K562 (cell line): ENCODE measurements at regions not wholly inside any gene's neighbourhood (a gene's known extent, or its start where the extent isn't known, plus 50 kb on each side); places are given as distances from the start of the nearest gene placed in this dataset.
A peak's percentile ranks its signal among the peaks of the same experiment; 100 is the strongest.

ENCODE experiments used
- ATAC-seq: fragments of 200-7000 bp; cut with Tn5 transposase; 3 replicates; pipeline ENCODE4 v1.9.1; 2020; ENCODE audit warnings: moderate library complexity
- BruUV-seq: library from RNA; stranded (reverse); fragments of 400-500 nt; replicated peaks from 2 replicates; lab custom pipeline; 2021; lab: Mats Ljungman, UMichigan
- CTCF ChIA-PET: fragments of 300-600 bp; formaldehyde crosslinking; extraction: SDS; loops from one replicate; lab custom pipeline; 2021; ENCODE audit warnings: low intra/inter-chr PET ratio; lab: Yijun Ruan, JAX
- POLR2A ChIA-PET: fragments of 300-600, 350-650 bp; sonication (Branson Sonifier 250); formaldehyde crosslinking; extraction: SDS; loops from one replicate; lab custom pipeline; 2021; ENCODE audit warnings: antibody characterized with exemption, inconsistent platforms; lab: Yijun Ruan, JAX
- DNase-seq, 4 experiments: peaks; one replicate each; pipeline versions ENCODE4 v3.0.0 to v3.0.0-alpha.2; 2011 to 2018; ENCODE audit warnings: low spot score in 3 of 4, mixed read lengths in 3 of 4; ENCODE audit errors: extremely low read depth in 1 of 4
- FAIRE-seq: peaks from 2 replicates; lab custom pipeline; 2011; peaks lifted over from hg19 to GRCh38; lab: Jason Lieb, UNC
- H2AFZ ChIP-seq: 2 replicates; pipeline ENCODE4 v1.6.0; 2011; ENCODE audit warnings: low read depth, low read length, control low read depth, inconsistent platforms
- H3K27ac ChIP-seq: fragments of 200-600 bp; 3 replicates; pipeline ENCODE4 v1.8.0; 2011; ENCODE audit warnings: low read depth, mild to moderate bottlenecking, control low read depth, inconsistent platforms, low read length, moderate library complexity, mixed read lengths; ENCODE audit errors: extremely low read depth
- H3K27me3 ChIP-seq, 2 experiments: fragments of 300-600 bp in 1 of 2; 2 replicates in 1 of 2; 3 replicates in 1 of 2; pipeline versions ENCODE4 v1.6.0 to v1.8.0; 2011; ENCODE audit warnings: inconsistent platforms in 2 of 2, low read length in 2 of 2, mild to moderate bottlenecking in 1 of 2, mixed read lengths in 1 of 2, moderate library complexity in 1 of 2; ENCODE audit not compliant: control insufficient read depth in 2 of 2, insufficient read depth in 2 of 2
- H3K36me3 ChIP-seq: fragments of 300-600 bp; 3 replicates; pipeline ENCODE4 v1.8.0; 2011; ENCODE audit warnings: mild to moderate bottlenecking, low read length, inconsistent platforms; ENCODE audit not compliant: control insufficient read depth, insufficient read depth
- H3K4me1 ChIP-seq, 2 experiments: fragments of 200-600 bp in 1 of 2; replicated peaks in 1 of 2; 2 replicates in 1 of 2; 3 replicates in 1 of 2; pipeline versions ENCODE4 v1.5.1 to v1.8.0; 2011; ENCODE audit warnings: inconsistent platforms in 2 of 2, low read length in 2 of 2, mild to moderate bottlenecking in 1 of 2, mixed read lengths in 1 of 2, moderate library complexity in 1 of 2; ENCODE audit not compliant: control insufficient read depth in 2 of 2, insufficient read depth in 2 of 2
- H3K4me2 ChIP-seq: 2 replicates; pipeline ENCODE4 v1.6.1; 2011; ENCODE audit warnings: low read length, control low read depth, inconsistent platforms, mixed read lengths; ENCODE audit not compliant: insufficient read depth
- H3K4me3 ChIP-seq: fragments of 200-600 bp; sonication (generic), shearing (Covaris generic); 2 replicates; pipeline ENCODE4 v1.5.1; 2016; ENCODE audit warnings: control low read depth, inconsistent platforms
- H3K79me2 ChIP-seq: fragments of 200-600 bp; 3 replicates; pipeline ENCODE4 v1.8.0; 2011; ENCODE audit warnings: low read length, inconsistent platforms; ENCODE audit not compliant: control insufficient read depth, insufficient read depth
- H3K9ac ChIP-seq, 2 experiments: 2 replicates each; pipeline versions ENCODE4 v1.6.0 to v1.6.1; 2011; ENCODE audit warnings: low read depth in 2 of 2, low read length in 2 of 2, control low read depth in 1 of 2, inconsistent platforms in 1 of 2, mild to moderate bottlenecking in 1 of 2, mixed read lengths in 1 of 2; ENCODE audit not compliant: insufficient read depth in 1 of 2
- H3K9me1 ChIP-seq: one replicate; pipeline ENCODE4 v1.6.0; 2011; ENCODE audit warnings: inconsistent platforms, mild to moderate bottlenecking, low read length, moderate library complexity; ENCODE audit not compliant: control insufficient read depth, insufficient read depth
- H3K9me3 ChIP-seq: replicated peaks from 2 replicates; pipeline ENCODE4 v1.5.1; 2011; ENCODE audit warnings: low read depth, low read length, inconsistent platforms; ENCODE audit not compliant: control insufficient read depth, insufficient read depth
- H4K20me1 ChIP-seq: replicated peaks from 2 replicates; pipeline ENCODE4 v1.6.1; 2011; ENCODE audit warnings: low read length, inconsistent platforms, mixed read lengths; ENCODE audit not compliant: control insufficient read depth, insufficient read depth
- ARID3A ChIP-seq: IDR thresholded peaks from 2 replicates; pipeline ENCODE4 v1.6.1; 2012; ENCODE audit warnings: low read depth, low read length, improper control_type of control experiment, borderline replicate concordance
- ATF7 ChIP-seq: fragments of 450-650 bp; IDR thresholded peaks from 2 replicates; pipeline ENCODE4 v1.7.1; 2014; ENCODE audit warnings: mild to moderate bottlenecking, moderate library complexity
- BCLAF1 ChIP-seq, 2 experiments: fragments of 450-650 bp in 1 of 2; IDR thresholded peaks; 2 replicates each; pipeline ENCODE4 v1.6.1; 2011 to 2017; ENCODE audit warnings: low read depth in 2 of 2, antibody characterized with exemption in 1 of 2, borderline replicate concordance in 1 of 2, low read length in 1 of 2, mild to moderate bottlenecking in 1 of 2, mixed read lengths in 1 of 2; ENCODE audit not compliant: control insufficient read depth in 1 of 2
- BRF2 ChIP-seq: IDR thresholded peaks from 3 replicates; pipeline ENCODE4 v1.6.1; 2011; ENCODE audit warnings: borderline replicate concordance, mild to moderate bottlenecking; ENCODE audit not compliant: insufficient read length, insufficient read depth
- EGR1 ChIP-seq: fragments of 450-650 bp; conservative IDR thresholded peaks from 2 replicates; pipeline ENCODE4 v1.6.1; 2017; ENCODE audit warnings: mild to moderate bottlenecking
- GATAD2A ChIP-seq: fragments of 450-650 bp; IDR thresholded peaks from 2 replicates; pipeline ENCODE4 v1.6.1; 2017
- HNRNPL ChIP-seq: fragments of 200-400 bp; formaldehyde crosslinking; IDR thresholded peaks from 2 replicates; pipeline ENCODE4 v1.6.1; 2017; ENCODE audit warnings: low read depth, mild to moderate bottlenecking, low read length
- MCM2 ChIP-seq: fragments of 450-650 bp; IDR thresholded peaks from 2 replicates; pipeline ENCODE4 v1.6.1; 2017; ENCODE audit warnings: low read depth, mild to moderate bottlenecking
- NEUROD1 ChIP-seq: fragments of 150-350 bp; IDR thresholded peaks from 2 replicates; pipeline ENCODE4 v1.6.1; 2014; ENCODE audit warnings: borderline replicate concordance, low read length, low read depth; ENCODE audit not compliant: partially characterized antibody
- NFIC ChIP-seq: fragments of 450-650 bp; IDR thresholded peaks from 2 replicates; pipeline ENCODE4 v1.6.1; 2017; ENCODE audit warnings: mild to moderate bottlenecking, inconsistent platforms
- SLC30A9 ChIP-seq: fragments of 250-450 bp; sonication (Bioruptor Pico); IDR thresholded peaks from 2 replicates; pipeline ENCODE4 v1.8.0; 2022; ENCODE audit warnings: mild to moderate bottlenecking, moderate library complexity
- SMAD2 ChIP-seq: fragments of 150-350 bp; IDR thresholded peaks from 2 replicates; pipeline ENCODE4 v1.6.1; 2014; ENCODE audit warnings: low read depth, mild to moderate bottlenecking, low read length
- SMARCA4 ChIP-seq: fragments of 450-650 bp; IDR thresholded peaks from 2 replicates; pipeline ENCODE4 v1.6.1; 2016
- TEAD4 ChIP-seq, 2 experiments: sonication (generic) in 1 of 2; formaldehyde crosslinking in 1 of 2; IDR thresholded peaks; 2 replicates each; pipeline versions ENCODE4 v1.6.1 to v1.8.0; 2012 to 2022; ENCODE audit warnings: borderline replicate concordance in 1 of 2, inconsistent platforms in 1 of 2, low read length in 1 of 2, mild to moderate bottlenecking in 1 of 2, missing genetic modification reagents in 1 of 2
- ZBTB1 ChIP-seq: sonication (generic); formaldehyde crosslinking; IDR thresholded peaks from 2 replicates; pipeline ENCODE4 v1.8.1; 2023; ENCODE audit warnings: missing genetic modification reagents, low read depth, mild to moderate bottlenecking, borderline replicate concordance
- ZBTB9 ChIP-seq: fragments of 450-650 bp; formaldehyde crosslinking; IDR thresholded peaks from 2 replicates; pipeline ENCODE4 v1.4.0; 2020; ENCODE audit warnings: mild to moderate bottlenecking, moderate library complexity
- WGBS: fragments of 100-300 bp; shearing (Covaris generic); methylation state at CpG from one replicate; pipeline ENCODE4 v1.1.6; 2016; ENCODE audit warnings: low coverage, mixed read lengths; ENCODE audit not compliant: insufficient coverage; ENCODE audit errors: missing lambda C conversion rate; 5-methylcytosine and 5-hydroxymethylcytosine counted together
- in situ Hi-C: fragments of 300-500 bp; cut with MboI; formaldehyde crosslinking; loops from 4 replicates; pipeline ENCODE4 v1.15.0; 2018; ENCODE audit warnings: inconsistent platforms, mixed read lengths
- intact Hi-C: fragments of 100-400 bp; cut with micrococcal nuclease; formaldehyde crosslinking; loops from 2 replicates; pipeline ENCODE4 v1.14.2; 2022

GRCh38 chr3:154749514-154749913, 319.5 kb upstream of the GPR149 start:
- H3K4me1 ChIP-seq: no peaks in the 10 kb centered on the region; a peak in 2 of 5 replicates
- no TSS peak for BruUV-seq
- DNase-seq (peak in 2 of 4 experiments; percentile 42 to 77), ATAC-seq (peak; percentile 85), FAIRE-seq (peak; percentile 15)
- H3K4me3 ChIP-seq: no peak overlapping the region
- in situ Hi-C loops (no loop called here), intact Hi-C loops (no loop called here)
- no peaks in the 10 kb centered on the region for H3K27me3 ChIP-seq
- no peaks in the 10 kb centered on the region for H3K9me3 ChIP-seq
- 3% methylated on average over 3 of the region's 3 CpGs for WGBS
- H3K9me1 ChIP-seq: no peaks in the 10 kb centered on the region
- H3K9ac ChIP-seq: no peak overlapping the region
- peak overlapping the region; percentile 43 for H2AFZ ChIP-seq
- POLR2A ChIA-PET: interaction anchor here (0.6 to 0.7 kb wide), 2 partner anchors 9 to 615 kb away, joined by 3 to 4 read pairs; no protein-coding TSS in a partner anchor
- no peaks in the 10 kb centered on the region for H3K36me3 ChIP-seq
- CTCF ChIA-PET: no interaction called here
- peak overlapping the region; percentile 29 for H3K4me2 ChIP-seq
- H3K27ac ChIP-seq: no peak overlapping the region; the same call in 2 of the 3 replicates
- H4K20me1 ChIP-seq: no peaks in the 10 kb centered on the region
- H3K79me2 ChIP-seq: no peaks in the 10 kb centered on the region
- TF ChIP-seq ARID3A (no peak), TEAD4 (IDR thresholded peaks at IDR 0.05; ENCODE audit: low read length) (peak; percentile 20; the same call in 1 of the 2 replicates), TEAD4 (CRISPR knock-in tag; IDR thresholded peaks at IDR 0.05; ENCODE audit: borderline replicate concordance) (no peak), GATAD2A (no peak), SMARCA4 (peak; percentile 21; the same call in 1 of the 2 replicates), SMAD2 (no peak), ATF7 (no peak), HNRNPL (no peak), NFIC (peak; percentile 18; the same call in 1 of the 2 replicates), MCM2 (no peak), SLC30A9 (CRISPR knock-in tag) (no peak), EGR1 (no peak), ZBTB1 (CRISPR knock-in tag) (no peak), ZBTB9 (CRISPR knock-in tag) (no peak), BRF2 (no peak), BCLAF1 (IDR thresholded peaks at IDR 0.05; ENCODE audit: borderline replicate concordance in 1 of 2, control insufficient read depth in 1 of 2, low read depth in 2 of 2, low read length in 1 of 2) (no peak), NEUROD1 (no peak)
